SH-SY5Y (cell line): ENCODE measurements at regions not wholly inside any gene's neighbourhood (a gene's known extent, or its start where the extent isn't known, plus 50 kb on each side); places are given as distances from the start of the nearest gene placed in this dataset.

Experiments used
- GATA2 ChIP-seq: IDR thresholded peaks from 2 replicates; pipeline ENCODE4 v1.6.1; 2011; ENCODE audit warnings: mild to moderate bottlenecking, low read depth, low read length
- GATA3 ChIP-seq: IDR thresholded peaks from 2 replicates; pipeline ENCODE4 v1.6.1; 2011; ENCODE audit warnings: low read depth, mild to moderate bottlenecking, low read length, moderate library complexity

- TF ChIP-seq GATA3: no peak
- no peak for TF ChIP-seq GATA2
Measured at GRCh38 chr10:46171661-46172060, 115.1 kb upstream of the ANTXRL start.
